ENCODE measurements at regions not wholly inside any gene's neighbourhood (a gene's known extent, or its start where the extent isn't known, plus 50 kb on each side); places are given as distances from the start of the nearest gene placed in this dataset.

- no peak overlapping the region for H3K4me3 ChIP-seq (ENCODE audit: low read length in 2 of 2)
- H3K27ac ChIP-seq (replicated peaks; ENCODE audit: low read length): no peak overlapping the region
- H2BK12ac ChIP-seq (ENCODE audit: low read length): no peak overlapping the region
- H2AK5ac ChIP-seq (ENCODE audit: low read depth, low read length): no peak overlapping the region
- no peak overlapping the region for H4K8ac ChIP-seq (ENCODE audit: low read depth, low read length)
- no peak overlapping the region for H2BK15ac ChIP-seq (ENCODE audit: low read length)
- no peaks in the 10 kb centered on the region for H3K36me3 ChIP-seq (replicated peaks in 1 of 2; ENCODE audit: control insufficient read depth in 2 of 2, insufficient read depth in 2 of 2, low read length in 2 of 2)
- H3K79me1 ChIP-seq (ENCODE audit: low read depth, low read length): no peaks in the 10 kb centered on the region
- H3K14ac ChIP-seq (ENCODE audit: low read length): no peak overlapping the region
- H3K27me3 ChIP-seq (ENCODE audit: control insufficient read depth in 3 of 3, insufficient read depth in 3 of 3, low read depth in 1 of 3, low read length in 3 of 3): peaks cover 0 to 8% (median 2%) of the 10 kb centered on the region in 3 experiments
- no CpG with 5 or more reads among the region's 3 CpGs for WGBS, 2 donors (ENCODE audit: extremely low coverage in 2 of 2, insufficient read length in 2 of 2, insufficient replicate concordance in 1 of 2)
- no peak overlapping the region for H2BK120ac ChIP-seq (ENCODE audit: low read depth, low read length)
- no peak overlapping the region for H3K4ac ChIP-seq (ENCODE audit: low read length)
- H3K23ac ChIP-seq (ENCODE audit: low read depth, low read length, poor library complexity): no peak overlapping the region
- peaks cover 0 to 11% of the 10 kb centered on the region in 2 donors for H3K4me1 ChIP-seq (ENCODE audit: control insufficient read depth in 2 of 2, insufficient read depth in 1 of 2, low read depth in 1 of 2, low read length in 2 of 2)
- no peak overlapping the region for H4K91ac ChIP-seq (ENCODE audit: low read depth, low read length, poor library complexity)
- H2BK5ac ChIP-seq (ENCODE audit: low read length): no peak overlapping the region
- no peaks in the 10 kb centered on the region for H3K9me3 ChIP-seq (replicated peaks in 1 of 2; ENCODE audit: control insufficient read depth in 2 of 2, insufficient read depth in 1 of 2, low read depth in 1 of 2, low read length in 2 of 2)
- no peak overlapping the region for H3K18ac ChIP-seq (ENCODE audit: low read length)
- H3K4me2 ChIP-seq (ENCODE audit: insufficient read depth, low read length, poor library complexity, severe bottlenecking): no peak overlapping the region
- H2AFZ ChIP-seq (ENCODE audit: low read length): no peak overlapping the region
- DNase-seq (ENCODE audit: low spot score): no peak
- H3K9ac ChIP-seq (ENCODE audit: low read depth, low read length, poor library complexity): no peak overlapping the region
Measured at GRCh38 chr10:117725993-117726392, 183.4 kb downstream of the EMX2 start.

GRCh38 chr10:117726596-117727295 lies 184.2 kb downstream of the EMX2 start:
- no peak overlapping the region for H2BK15ac ChIP-seq (ENCODE audit: low read length)
- H3K27me3 ChIP-seq (ENCODE audit: control insufficient read depth in 3 of 3, insufficient read depth in 3 of 3, low read depth in 1 of 3, low read length in 3 of 3): peaks cover 0 to 10% (median 2%) of the 10 kb centered on the region in 3 experiments
- no peak overlapping the region for H3K23ac ChIP-seq (ENCODE audit: low read depth, low read length, poor library complexity)
- no peaks in the 10 kb centered on the region for H3K79me1 ChIP-seq (ENCODE audit: low read depth, low read length)
- H3K4me1 ChIP-seq (ENCODE audit: control insufficient read depth in 2 of 2, insufficient read depth in 1 of 2, low read depth in 1 of 2, low read length in 2 of 2): peaks cover 0 to 7% of the 10 kb centered on the region in 2 donors
- no peak overlapping the region for H2AFZ ChIP-seq (ENCODE audit: low read length)
- WGBS, 2 donors (ENCODE audit: extremely low coverage in 2 of 2, insufficient read length in 2 of 2, insufficient replicate concordance in 1 of 2): no CpG with 5 or more reads among the region's 2 CpGs
- no peak overlapping the region for H3K27ac ChIP-seq (replicated peaks; ENCODE audit: low read length)
- H3K4me2 ChIP-seq (ENCODE audit: insufficient read depth, low read length, poor library complexity, severe bottlenecking): no peak overlapping the region
- H3K9me3 ChIP-seq (replicated peaks in 1 of 2; ENCODE audit: control insufficient read depth in 2 of 2, insufficient read depth in 1 of 2, low read depth in 1 of 2, low read length in 2 of 2): no peaks in the 10 kb centered on the region
- no peaks in the 10 kb centered on the region for H3K36me3 ChIP-seq (replicated peaks in 1 of 2; ENCODE audit: control insufficient read depth in 2 of 2, insufficient read depth in 2 of 2, low read length in 2 of 2)
- no peak overlapping the region for H3K9ac ChIP-seq (ENCODE audit: low read depth, low read length, poor library complexity)
- no peak overlapping the region for H2AK5ac ChIP-seq (ENCODE audit: low read depth, low read length)
- no peak for DNase-seq (ENCODE audit: low spot score)
- no peak overlapping the region for H3K4me3 ChIP-seq (ENCODE audit: low read length in 2 of 2)
- H2BK12ac ChIP-seq (ENCODE audit: low read length): no peak overlapping the region
- H3K14ac ChIP-seq (ENCODE audit: low read length): no peak overlapping the region
- no peak overlapping the region for H3K18ac ChIP-seq (ENCODE audit: low read length)
- H3K4ac ChIP-seq (ENCODE audit: low read length): no peak overlapping the region
- H4K91ac ChIP-seq (ENCODE audit: low read depth, low read length, poor library complexity): no peak overlapping the region
- no peak overlapping the region for H2BK5ac ChIP-seq (ENCODE audit: low read length)
- no peak overlapping the region for H4K8ac ChIP-seq (ENCODE audit: low read depth, low read length)
- H2BK120ac ChIP-seq (ENCODE audit: low read depth, low read length): no peak overlapping the region

GRCh38 chr10:117727421-117727820 lies 184.9 kb downstream of the EMX2 start:
- Histone ChIP-seq H4K8ac (ENCODE audit: low read depth, low read length) (no peak overlapping the region), H2AK5ac (ENCODE audit: low read depth, low read length) (no peak overlapping the region), H4K91ac (ENCODE audit: low read depth, low read length, poor library complexity) (no peak overlapping the region), H3K14ac (ENCODE audit: low read length) (no peak overlapping the region), H2BK5ac (ENCODE audit: low read length) (no peak overlapping the region), H3K9me3 (replicated peaks in 1 of 2; ENCODE audit: control insufficient read depth in 2 of 2, insufficient read depth in 1 of 2, low read depth in 1 of 2, low read length in 2 of 2) (no peaks in the 10 kb centered on the region), H3K27ac (replicated peaks; ENCODE audit: low read length) (no peak overlapping the region), H3K23ac (ENCODE audit: low read depth, low read length, poor library complexity) (no peak overlapping the region), H2AFZ (ENCODE audit: low read length) (no peak overlapping the region), H2BK12ac (ENCODE audit: low read length) (no peak overlapping the region), H3K4me2 (ENCODE audit: insufficient read depth, low read length, poor library complexity, severe bottlenecking) (no peak overlapping the region), H3K36me3 (replicated peaks in 1 of 2; ENCODE audit: control insufficient read depth in 2 of 2, insufficient read depth in 2 of 2, low read length in 2 of 2) (no peaks in the 10 kb centered on the region), H3K27me3 (ENCODE audit: control insufficient read depth in 3 of 3, insufficient read depth in 3 of 3, low read depth in 1 of 3, low read length in 3 of 3) (peaks cover 0 to 14% (median 2%) of the 10 kb centered on the region in 3 experiments), H3K4ac (ENCODE audit: low read length) (no peak overlapping the region), H3K4me3 (ENCODE audit: low read length in 2 of 2) (no peak overlapping the region), H3K18ac (ENCODE audit: low read length) (no peak overlapping the region), H3K4me1 (ENCODE audit: control insufficient read depth in 2 of 2, insufficient read depth in 1 of 2, low read depth in 1 of 2, low read length in 2 of 2) (peaks cover 0 to 10% of the 10 kb centered on the region in 2 donors), H3K79me1 (ENCODE audit: low read depth, low read length) (no peaks in the 10 kb centered on the region), H3K9ac (ENCODE audit: low read depth, low read length, poor library complexity) (no peak overlapping the region), H2BK15ac (ENCODE audit: low read length) (no peak overlapping the region), H2BK120ac (ENCODE audit: low read depth, low read length) (no peak overlapping the region)
- DNase-seq (ENCODE audit: low spot score): no peak
- WGBS, 2 donors (ENCODE audit: extremely low coverage in 2 of 2, insufficient read length in 2 of 2, insufficient replicate concordance in 1 of 2): no CpG with 5 or more reads among the region's 4 CpGs

DNA sequence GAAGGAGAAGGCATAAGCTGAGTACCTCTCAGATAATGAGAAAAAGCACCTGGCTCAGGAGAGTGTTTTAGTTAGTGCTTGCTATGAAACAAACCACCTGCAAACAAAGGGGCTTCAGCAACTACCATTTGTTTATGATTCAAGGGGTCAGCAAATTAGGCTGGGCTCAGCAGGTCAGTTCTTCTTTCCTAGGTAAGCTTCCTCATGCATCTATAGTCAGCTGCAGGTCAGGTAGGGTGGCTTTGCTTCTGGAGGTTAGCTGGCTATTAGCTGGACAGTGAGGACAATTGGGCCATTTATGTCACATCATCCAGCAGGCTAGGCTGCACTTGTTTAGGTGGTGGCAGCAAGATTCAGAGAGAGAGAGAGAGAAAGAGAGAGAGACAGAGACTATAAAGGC lies 185.5 kb downstream of the EMX2 start:
- Histone ChIP-seq H2BK15ac (ENCODE audit: low read length) (no peak overlapping the region), H3K27me3 (ENCODE audit: control insufficient read depth in 3 of 3, insufficient read depth in 3 of 3, low read depth in 1 of 3, low read length in 3 of 3) (peaks cover 0 to 18% (median 0%) of the 10 kb centered on the region in 3 experiments), H3K14ac (ENCODE audit: low read length) (no peak overlapping the region), H3K4me1 (ENCODE audit: control insufficient read depth in 2 of 2, insufficient read depth in 1 of 2, low read depth in 1 of 2, low read length in 2 of 2) (peaks cover 0 to 5% of the 10 kb centered on the region in 2 donors), H3K9me3 (replicated peaks in 1 of 2; ENCODE audit: control insufficient read depth in 2 of 2, insufficient read depth in 1 of 2, low read depth in 1 of 2, low read length in 2 of 2) (no peaks in the 10 kb centered on the region), H2BK12ac (ENCODE audit: low read length) (no peak overlapping the region), H3K9ac (ENCODE audit: low read depth, low read length, poor library complexity) (no peak overlapping the region), H3K18ac (ENCODE audit: low read length) (no peak overlapping the region), H3K23ac (ENCODE audit: low read depth, low read length, poor library complexity) (no peak overlapping the region), H3K4me3 (ENCODE audit: low read length in 2 of 2) (no peak overlapping the region), H4K8ac (ENCODE audit: low read depth, low read length) (no peak overlapping the region), H3K27ac (replicated peaks; ENCODE audit: low read length) (no peak overlapping the region), H3K79me1 (ENCODE audit: low read depth, low read length) (no peaks in the 10 kb centered on the region), H2AFZ (ENCODE audit: low read length) (no peak overlapping the region), H3K4me2 (ENCODE audit: insufficient read depth, low read length, poor library complexity, severe bottlenecking) (no peak overlapping the region), H2BK120ac (ENCODE audit: low read depth, low read length) (no peak overlapping the region), H4K91ac (ENCODE audit: low read depth, low read length, poor library complexity) (no peak overlapping the region), H3K4ac (ENCODE audit: low read length) (no peak overlapping the region), H3K36me3 (replicated peaks in 1 of 2; ENCODE audit: control insufficient read depth in 2 of 2, insufficient read depth in 2 of 2, low read length in 2 of 2) (no peaks in the 10 kb centered on the region), H2BK5ac (ENCODE audit: low read length) (no peak overlapping the region), H2AK5ac (ENCODE audit: low read depth, low read length) (no peak overlapping the region)
- DNase-seq (ENCODE audit: low spot score): no peak
